ENCODE measurements at regions not wholly inside any gene's neighbourhood (a gene's known extent, or its start where the extent isn't known, plus 50 kb on each side); places are given as distances from the start of the nearest gene placed in this dataset.

- no peak for ATAC-seq
- Histone ChIP-seq H3K27me3 (no peaks in the 10 kb centered on the region), H3K9me3 (no peaks in the 10 kb centered on the region), H3K36me3 (no peaks in the 10 kb centered on the region), H3K4me3 (no peak overlapping the region), H3K27ac (no peak overlapping the region), H3K4me1 (no peaks in the 10 kb centered on the region)
- in situ Hi-C loops (cut with MboI; ENCODE audit: low sequenced_read_pairs in 4 of 4) (no loop called here), intact Hi-C loops (cut with DNase I; ENCODE audit: low total_unique reads) (no loop called here)
- DNase-seq = no peak
- TF ChIP-seq POLR2A (IDR thresholded peaks at IDR 0.05) (no peak), CTCF (IDR thresholded peaks at IDR 0.05 in 4 of 5, conservative IDR thresholded peaks at IDR 0.05 in 1 of 5) (no peak)
Observed at GRCh38 chr12:107360033-107360432, 266.7 kb upstream of the CRY1 start.

- Histone ChIP-seq H3K9me3 (no peaks in the 10 kb centered on the region), H3K36me3 (no peaks in the 10 kb centered on the region), H3K27ac (no peak overlapping the region), H3K4me3 (no peak overlapping the region), H3K27me3 (no peaks in the 10 kb centered on the region), H3K4me1 (no peaks in the 10 kb centered on the region)
- intact Hi-C loops (cut with DNase I; ENCODE audit: low total_unique reads) = no loop called here
- DNase-seq = no peak
- ATAC-seq = no peak
- TF ChIP-seq CTCF (IDR thresholded peaks at IDR 0.05 in 4 of 5, conservative IDR thresholded peaks at IDR 0.05 in 1 of 5) (no peak), POLR2A (IDR thresholded peaks at IDR 0.05) (no peak)
- in situ Hi-C loops (cut with MboI; ENCODE audit: low sequenced_read_pairs in 4 of 4) = no loop called here
Observed at GRCh38 chr12:107360482-107360881, 267.1 kb upstream of the CRY1 start.

- ATAC-seq = no peak
- intact Hi-C loops (cut with DNase I; ENCODE audit: low total_unique reads) = no loop called here
- in situ Hi-C loops (cut with MboI; ENCODE audit: low sequenced_read_pairs in 4 of 4) = no loop called here
Observed at GRCh38 chr12:107361970-107362369, 268.6 kb upstream of the CRY1 start.

GRCh38 chr12:107362960-107363359 is 269.6 kb upstream of the CRY1 start:
- H3K27ac ChIP-seq = no peak overlapping the region
- no peaks in the 10 kb centered on the region for H3K9me3 ChIP-seq
- no peak for DNase-seq
- no peak for TF ChIP-seq CTCF (IDR thresholded peaks at IDR 0.05 in 4 of 5, conservative IDR thresholded peaks at IDR 0.05 in 1 of 5)
- TF ChIP-seq POLR2A (IDR thresholded peaks at IDR 0.05) = no peak
- no peaks in the 10 kb centered on the region for H3K36me3 ChIP-seq
- H3K4me3 ChIP-seq = no peak overlapping the region
- no peaks in the 10 kb centered on the region for H3K4me1 ChIP-seq
- ATAC-seq = no peak
- intact Hi-C loops (cut with DNase I; ENCODE audit: low total_unique reads) (no loop called here), in situ Hi-C loops (cut with MboI; ENCODE audit: low sequenced_read_pairs in 4 of 4) (no loop called here)
- H3K27me3 ChIP-seq = no peaks in the 10 kb centered on the region

More at GRCh38 chr12:107361970-107362369, 268.6 kb upstream of the CRY1 start:
- Histone ChIP-seq H3K4me1 (no peaks in the 10 kb centered on the region), H3K27ac (no peak overlapping the region), H3K27me3 (no peaks in the 10 kb centered on the region), H3K36me3 (no peaks in the 10 kb centered on the region), H3K9me3 (no peaks in the 10 kb centered on the region), H3K4me3 (no peak overlapping the region)
- no peak for DNase-seq
- TF ChIP-seq CTCF (IDR thresholded peaks at IDR 0.05 in 4 of 5, conservative IDR thresholded peaks at IDR 0.05 in 1 of 5) (no peak), POLR2A (IDR thresholded peaks at IDR 0.05) (no peak)

- intact Hi-C loops (cut with DNase I; ENCODE audit: low total_unique reads) (no loop called here), in situ Hi-C loops (cut with MboI; ENCODE audit: low sequenced_read_pairs in 4 of 4) (no loop called here)
- no peak for TF ChIP-seq CTCF (IDR thresholded peaks at IDR 0.05 in 4 of 5, conservative IDR thresholded peaks at IDR 0.05 in 1 of 5)
- no peak for TF ChIP-seq POLR2A (IDR thresholded peaks at IDR 0.05)
- Histone ChIP-seq H3K4me1 (no peaks in the 10 kb centered on the region), H3K27me3 (no peaks in the 10 kb centered on the region), H3K36me3 (no peaks in the 10 kb centered on the region), H3K4me3 (no peak overlapping the region), H3K27ac (no peak overlapping the region), H3K9me3 (no peaks in the 10 kb centered on the region)
- DNase-seq = no peak
- no peak for ATAC-seq
Observed at GRCh38 chr12:107364875-107365518, 271.6 kb upstream of the CRY1 start.

Measured in gastrocnemius medialis (tissue), 4 donors.